ENCODE measurements at regions not wholly inside any gene's neighbourhood (a gene's known extent, or its start where the extent isn't known, plus 50 kb on each side); places are given as distances from the start of the nearest gene placed in this dataset.
"Not testable (repeated sequence)": the region's sequence is repeated elsewhere in the genome, so short reads cannot be mapped to it uniquely, and the experiment has no call there.

- no peak overlapping the region for H3K4me3 ChIP-seq (ENCODE audit: low read depth, low read length)
These were observed 124.7 kb downstream of the HNRNPD start for GRCh38 chr4:82248903-82249632.

GRCh38 chr4:82247629-82248028 is 126.2 kb downstream of the HNRNPD start:
- H3K4me3 ChIP-seq (ENCODE audit: low read depth, low read length) = no peak overlapping the region

- H3K4me3 ChIP-seq (ENCODE audit: low read depth, low read length) = no peak overlapping the region
These were observed 126.6 kb downstream of the HNRNPD start for GRCh38 chr4:82247171-82247570.

- no peak overlapping the region for H3K4me3 ChIP-seq (ENCODE audit: low read depth, low read length)
These were observed 132.3 kb downstream of the HNRNPD start for GRCh38 chr4:82241534-82241933.

- no peak overlapping the region for H3K4me3 ChIP-seq (ENCODE audit: low read depth, low read length)
These were observed 133.4 kb downstream of the HNRNPD start for GRCh38 chr4:82240410-82240809.

- not testable (repeated sequence) for H3K4me3 ChIP-seq (ENCODE audit: low read depth, low read length)
These were observed 136.6 kb downstream of the HNRNPD start for GRCh38 chr4:82237142-82237541.

GRCh38 chr4:82235346-82235745 is 138.4 kb downstream of the HNRNPD start:
- no peak overlapping the region for H3K4me3 ChIP-seq (ENCODE audit: low read depth, low read length)

GRCh38 chr4:82232891-82233290 is 140.9 kb downstream of the HNRNPD start:
- H3K4me3 ChIP-seq (ENCODE audit: low read depth, low read length) = no peak overlapping the region

- H3K4me3 ChIP-seq (ENCODE audit: low read depth, low read length) = no peak overlapping the region
These were observed 142.0 kb downstream of the HNRNPD start for GRCh38 chr4:82231806-82232205.

GRCh38 chr4:82230306-82230705 is 143.5 kb downstream of the HNRNPD start:
- H3K4me3 ChIP-seq (ENCODE audit: low read depth, low read length) = no peak overlapping the region

GRCh38 chr4:82225030-82225429 is 148.8 kb downstream of the HNRNPD start:
- no peak overlapping the region for H3K4me3 ChIP-seq (ENCODE audit: low read depth, low read length)

GRCh38 chr4:82223715-82224114 is 150.1 kb downstream of the HNRNPD start:
- no peak overlapping the region for H3K4me3 ChIP-seq (ENCODE audit: low read depth, low read length)

GRCh38 chr4:82219346-82219745 is 154.4 kb downstream of the HNRNPD start:
- H3K4me3 ChIP-seq (ENCODE audit: low read depth, low read length) = no peak overlapping the region

- H3K4me3 ChIP-seq (ENCODE audit: low read depth, low read length) = no peak overlapping the region
These were observed 155.6 kb downstream of the HNRNPD start for GRCh38 chr4:82217986-82218715.

- no peak overlapping the region for H3K4me3 ChIP-seq (ENCODE audit: low read depth, low read length)
These were observed 157.6 kb downstream of the HNRNPD start for GRCh38 chr4:82216219-82216618.

- no peak overlapping the region for H3K4me3 ChIP-seq (ENCODE audit: low read depth, low read length)
These were observed 158.0 kb downstream of the HNRNPD start for GRCh38 chr4:82215800-82216199.

GRCh38 chr4:82215039-82215438 is 158.8 kb downstream of the HNRNPD start:
- no peak overlapping the region for H3K4me3 ChIP-seq (ENCODE audit: low read depth, low read length)

GRCh38 chr4:82213485-82214417 is 160.0 kb downstream of the HNRNPD start:
- H3K4me3 ChIP-seq (ENCODE audit: low read depth, low read length) = no peak overlapping the region

- no peak overlapping the region for H3K4me3 ChIP-seq (ENCODE audit: low read depth, low read length)
These were observed 171.8 kb downstream of the HNRNPD start for GRCh38 chr4:82201805-82202641.

GRCh38 chr4:82201303-82201702 is 172.5 kb downstream of the HNRNPD start:
- H3K4me3 ChIP-seq (ENCODE audit: low read depth, low read length) = no peak overlapping the region
